ENCODE measurements at regions not wholly inside any gene's neighbourhood (a gene's known extent, or its start where the extent isn't known, plus 50 kb on each side); places are given as distances from the start of the nearest gene placed in this dataset.

DNA sequence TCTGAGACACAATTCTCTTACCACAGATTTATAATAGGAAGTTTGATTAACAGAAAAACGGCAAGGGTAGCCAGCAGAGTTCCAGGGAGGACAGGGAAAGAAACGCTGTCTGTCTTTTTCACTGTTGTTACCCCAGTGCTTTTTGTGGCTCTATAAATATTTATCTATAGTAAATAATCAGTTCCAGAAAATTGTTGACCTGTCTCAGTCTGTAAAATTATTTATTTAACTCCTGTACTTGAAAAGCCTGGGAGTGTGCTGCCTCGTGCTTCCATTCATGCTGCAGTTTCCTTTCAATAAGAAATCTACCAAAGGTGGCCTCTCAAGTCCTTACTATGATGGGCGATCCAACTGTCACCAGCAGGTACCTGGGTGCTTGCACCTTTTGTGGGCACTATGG is 102.9 kb downstream of the ETAA1 start:
- Histone ChIP-seq H3K79me2 (ENCODE audit: control insufficient read depth, insufficient read depth, low read length) (no peaks in the 10 kb centered on the region), H3K9ac (ENCODE audit: control insufficient read depth, insufficient read depth, low read length) (no peak overlapping the region), H3K4me3 (no peak overlapping the region), H3K27me3 (replicated peaks in 1 of 2; ENCODE audit: control insufficient read depth in 2 of 2, insufficient read depth in 2 of 2, low read length in 1 of 2) (no peaks in the 10 kb centered on the region; a peak in 2 of 4 replicates), H3K36me3 (ENCODE audit: control insufficient read depth in 2 of 2, insufficient read depth in 2 of 2, low read length in 1 of 2) (no peaks in the 10 kb centered on the region), H3K9me3 (replicated peaks; ENCODE audit: control insufficient read depth, insufficient read depth, low read length) (no peaks in the 10 kb centered on the region), H4K20me1 (ENCODE audit: control insufficient read depth, insufficient read depth) (no peaks in the 10 kb centered on the region), H3K4me1 (ENCODE audit: control insufficient read depth, insufficient read depth, low read length) (no peaks in the 10 kb centered on the region), H2AFZ (ENCODE audit: control insufficient read depth, low read depth, low read length) (no peak overlapping the region), H3K4me2 (ENCODE audit: control insufficient read depth, insufficient read depth) (no peak overlapping the region), H3K27ac (ENCODE audit: control insufficient read depth, insufficient read depth) (no peak overlapping the region)
- no peak for ATAC-seq
- intact Hi-C loops (cut with micrococcal nuclease; ENCODE audit: unreplicated experiment) (no loop called here), in situ Hi-C loops (cut with MboI) (no loop called here)
- TF ChIP-seq ESRRA (IDR thresholded peaks at IDR 0.05; ENCODE audit: low read length) (no peak), RAD51 (IDR thresholded peaks at IDR 0.05) (no peak), MYC (IDR thresholded peaks at IDR 0.05; ENCODE audit: insufficient read depth, insufficient read length, insufficient replicate concordance, low read length, severe bottlenecking) (no peak), POU2F2 (IDR thresholded peaks at IDR 0.05; ENCODE audit: borderline replicate concordance, low read depth, low read length) (no peak), GABPA (IDR thresholded peaks at IDR 0.05; ENCODE audit: low read depth) (no peak), CHD2 (IDR thresholded peaks at IDR 0.05; ENCODE audit: borderline replicate concordance, low read depth, low read length) (no peak), BRCA1 (IDR thresholded peaks at IDR 0.05; ENCODE audit: low read depth, low read length) (no peak), EP300 (IDR thresholded peaks at IDR 0.05; ENCODE audit: borderline replicate concordance in 1 of 2, control insufficient read depth in 1 of 2, low read depth in 2 of 2, low read length in 2 of 2) (no peak), MEF2A (IDR thresholded peaks at IDR 0.05; ENCODE audit: insufficient read depth, low read depth, low read length) (no peak), RBBP5 (conservative IDR thresholded peaks at IDR 0.05) (no peak), CEBPB (IDR thresholded peaks at IDR 0.05; ENCODE audit: borderline replicate concordance in 1 of 2, low read depth in 2 of 2, low read length in 2 of 2) (no peak), IRF4 (IDR thresholded peaks at IDR 0.05; ENCODE audit: low read depth, low read length) (no peak)
- TF ChIP-seq, protein P1, sequence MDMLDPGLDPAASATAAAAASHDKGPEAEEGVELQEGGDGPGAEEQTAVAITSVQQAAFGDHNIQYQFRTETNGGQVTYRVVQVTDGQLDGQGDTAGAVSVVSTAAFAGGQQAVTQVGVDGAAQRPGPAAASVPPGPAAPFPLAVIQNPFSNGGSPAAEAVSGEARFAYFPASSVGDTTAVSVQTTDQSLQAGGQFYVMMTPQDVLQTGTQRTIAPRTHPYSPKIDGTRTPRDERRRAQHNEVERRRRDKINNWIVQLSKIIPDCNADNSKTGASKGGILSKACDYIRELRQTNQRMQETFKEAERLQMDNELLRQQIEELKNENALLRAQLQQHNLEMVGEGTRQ (IDR thresholded peaks at IDR 0.05; ENCODE audit: borderline replicate concordance, low read depth, low read length) = no peak
- TF ChIP-seq, protein P2, sequence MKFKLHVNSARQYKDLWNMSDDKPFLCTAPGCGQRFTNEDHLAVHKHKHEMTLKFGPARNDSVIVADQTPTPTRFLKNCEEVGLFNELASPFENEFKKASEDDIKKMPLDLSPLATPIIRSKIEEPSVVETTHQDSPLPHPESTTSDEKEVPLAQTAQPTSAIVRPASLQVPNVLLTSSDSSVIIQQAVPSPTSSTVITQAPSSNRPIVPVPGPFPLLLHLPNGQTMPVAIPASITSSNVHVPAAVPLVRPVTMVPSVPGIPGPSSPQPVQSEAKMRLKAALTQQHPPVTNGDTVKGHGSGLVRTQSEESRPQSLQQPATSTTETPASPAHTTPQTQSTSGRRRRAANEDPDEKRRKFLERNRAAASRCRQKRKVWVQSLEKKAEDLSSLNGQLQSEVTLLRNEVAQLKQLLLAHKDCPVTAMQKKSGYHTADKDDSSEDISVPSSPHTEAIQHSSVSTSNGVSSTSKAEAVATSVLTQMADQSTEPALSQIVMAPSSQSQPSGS (IDR thresholded peaks at IDR 0.05; ENCODE audit: low read length) = no peak
- TF ChIP-seq, protein P3, sequence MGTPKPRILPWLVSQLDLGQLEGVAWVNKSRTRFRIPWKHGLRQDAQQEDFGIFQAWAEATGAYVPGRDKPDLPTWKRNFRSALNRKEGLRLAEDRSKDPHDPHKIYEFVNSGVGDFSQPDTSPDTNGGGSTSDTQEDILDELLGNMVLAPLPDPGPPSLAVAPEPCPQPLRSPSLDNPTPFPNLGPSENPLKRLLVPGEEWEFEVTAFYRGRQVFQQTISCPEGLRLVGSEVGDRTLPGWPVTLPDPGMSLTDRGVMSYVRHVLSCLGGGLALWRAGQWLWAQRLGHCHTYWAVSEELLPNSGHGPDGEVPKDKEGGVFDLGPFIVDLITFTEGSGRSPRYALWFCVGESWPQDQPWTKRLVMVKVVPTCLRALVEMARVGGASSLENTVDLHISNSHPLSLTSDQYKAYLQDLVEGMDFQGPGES (IDR thresholded peaks at IDR 0.05) = no peak
- FAIRE-seq = no peak
- WGBS (ENCODE audit: insufficient coverage, insufficient replicate concordance, low lambda C conversion rate, missing lambda C conversion rate) = 12% methylated on average over 4 of the region's 4 CpGs
- DNase-seq (ENCODE audit: low read depth, low spot score) = no peak
- no TSS peak for BruUV-seq (replicated peaks)
- CTCF ChIA-PET = no interaction called here
- RAD21 ChIA-PET (ENCODE audit: unreplicated experiment) = no interaction called here
- POLR2A ChIA-PET = no interaction called here
- SMC1A ChIA-PET (ENCODE audit: uncharacterized antibody, unreplicated experiment) = no interaction called here

Measured in GM12878 (cell line).